K562 (cell line): ENCODE measurements at regions not wholly inside any gene's neighbourhood (a gene's known extent, or its start where the extent isn't known, plus 50 kb on each side); places are given as distances from the start of the nearest gene placed in this dataset.

Experiments used
- CBFA2T2 ChIP-seq: fragments of 450-650 bp; conservative IDR thresholded peaks from 2 replicates; pipeline ENCODE4 v1.6.1; 2017; ENCODE audit warnings: mild to moderate bottlenecking
- CBX3 ChIP-seq, 2 experiments: IDR thresholded peaks; 1 replicate in 1 of 2; 2 replicates in 1 of 2; pipeline ENCODE4 v1.6.1; 2012; ENCODE audit warnings: inconsistent platforms in 2 of 2, low read length in 2 of 2, borderline replicate concordance in 1 of 2, control low read depth in 1 of 2
- ETV6 ChIP-seq, 3 experiments: fragments of 150-350 bp in 1 of 3; sonication (generic) in 1 of 3; formaldehyde crosslinking in 1 of 3; IDR thresholded peaks; 2 replicates each; pipeline versions ENCODE4 v1.6.1 to v1.8.0; 2014 to 2022; ENCODE audit warnings: borderline replicate concordance in 2 of 3, low read depth in 2 of 3, antibody characterized with exemption in 1 of 3, low read length in 1 of 3, mild to moderate bottlenecking in 1 of 3, missing genetic modification reagents in 1 of 3
- EZH2 ChIP-seq: IDR thresholded peaks from 2 replicates; pipeline ENCODE4 v1.6.1; 2012; ENCODE audit warnings: low read depth, mild to moderate bottlenecking, inconsistent platforms, low read length, borderline replicate concordance
- GMEB1 ChIP-seq: fragments of 250-450 bp; sonication (Bioruptor Pico); IDR thresholded peaks from 2 replicates; pipeline ENCODE4 v1.4.0; 2020; ENCODE audit warnings: mild to moderate bottlenecking
- HINFP ChIP-seq: fragments of 450-650 bp; conservative IDR thresholded peaks from 2 replicates; pipeline ENCODE4 v1.6.1; 2016; ENCODE audit warnings: missing genetic modification characterization, low read depth, mild to moderate bottlenecking, control low read depth, missing compliant biosample characterization
- KAT7 ChIP-seq: sonication (generic); formaldehyde crosslinking; IDR thresholded peaks from 2 replicates; pipeline ENCODE4 v1.8.0; 2022; ENCODE audit warnings: missing genetic modification reagents, mild to moderate bottlenecking, borderline replicate concordance
- KAT8 ChIP-seq: fragments of 450-650 bp; IDR thresholded peaks from 2 replicates; pipeline ENCODE4 v1.6.1; 2016; ENCODE audit warnings: low read depth, mild to moderate bottlenecking
- KDM4B ChIP-seq, 2 experiments: fragments of 450-650 bp in 1 of 2; sonication (generic) in 1 of 2; IDR thresholded peaks; 2 replicates each; pipeline ENCODE4 v1.6.1; 2016 to 2017; ENCODE audit warnings: borderline replicate concordance in 2 of 2, antibody characterized with exemption in 1 of 2, low read depth in 1 of 2, mild to moderate bottlenecking in 1 of 2
- MAFG ChIP-seq: fragments of 450-650 bp; conservative IDR thresholded peaks from 2 replicates; pipeline ENCODE4 v1.6.1; 2016; ENCODE audit warnings: missing genetic modification characterization, missing compliant biosample characterization
- NEUROD1 ChIP-seq: fragments of 150-350 bp; IDR thresholded peaks from 2 replicates; pipeline ENCODE4 v1.6.1; 2014; ENCODE audit warnings: borderline replicate concordance, low read length, low read depth; ENCODE audit not compliant: partially characterized antibody
- NFYB ChIP-seq: IDR thresholded peaks from 2 replicates; pipeline ENCODE4 v1.6.1; 2011; ENCODE audit warnings: mild to moderate bottlenecking, moderate library complexity; ENCODE audit not compliant: insufficient read length; ENCODE audit errors: extremely low read depth
- NR1H2 ChIP-seq: sonication (generic); formaldehyde crosslinking; IDR thresholded peaks from 2 replicates; pipeline ENCODE4 v1.4.0; 2020; ENCODE audit warnings: mild to moderate bottlenecking, missing genetic modification reagents
- OTX1 ChIP-seq: fragments of 450-650 bp; formaldehyde crosslinking; IDR thresholded peaks from 2 replicates; pipeline ENCODE4 v1.4.0; 2022; ENCODE audit warnings: mild to moderate bottlenecking
- POLR2AphosphoS2 ChIP-seq: IDR thresholded peaks from 2 replicates; pipeline ENCODE4 v1.6.1; 2012; ENCODE audit warnings: low read length, improper control_type of control experiment
- POLR2B ChIP-seq: fragments of 450-650 bp; IDR thresholded peaks from 2 replicates; pipeline ENCODE4 v1.6.1; 2018; ENCODE audit warnings: low read depth; ENCODE audit not compliant: partially characterized antibody
- RFX1 ChIP-seq: fragments of 450-650 bp; IDR thresholded peaks from 2 replicates; pipeline ENCODE4 v1.6.1; 2016; ENCODE audit warnings: mild to moderate bottlenecking, moderate library complexity
- SNRNP70 ChIP-seq: fragments of 200-400 bp; formaldehyde crosslinking; optimal IDR thresholded peaks from 2 replicates; pipeline ENCODE3; 2017; ENCODE audit warnings: low read depth, low read length
- SREBF2 ChIP-seq: sonication (generic); formaldehyde crosslinking; IDR thresholded peaks from 2 replicates; pipeline ENCODE4 v1.4.0; 2020; ENCODE audit warnings: mild to moderate bottlenecking, missing genetic modification reagents
- TAF1 ChIP-seq: IDR thresholded peaks from 2 replicates; pipeline ENCODE4 v1.6.1; 2011; ENCODE audit warnings: mild to moderate bottlenecking, low read length, moderate library complexity; ENCODE audit not compliant: insufficient read depth, control insufficient read depth, severe bottlenecking; ENCODE audit errors: extremely low read depth
- TOE1 ChIP-seq, 2 experiments: fragments of 450-650 bp in 1 of 2; sonication (generic) in 1 of 2; formaldehyde crosslinking in 1 of 2; IDR thresholded peaks; 2 replicates each; pipeline versions ENCODE4 v1.7.1 to v1.8.0; 2016 to 2022; ENCODE audit warnings: borderline replicate concordance in 2 of 2, mild to moderate bottlenecking in 2 of 2, antibody characterized with exemption in 1 of 2, inconsistent platforms in 1 of 2, low read depth in 1 of 2, missing genetic modification reagents in 1 of 2, moderate library complexity in 1 of 2
- ZNF324 ChIP-seq: fragments of 250-450 bp; sonication (Bioruptor Pico); IDR thresholded peaks from 2 replicates; pipeline ENCODE4 v1.4.0; 2020; ENCODE audit warnings: mild to moderate bottlenecking
- ZNF512 ChIP-seq: IDR thresholded peaks from 2 replicates; pipeline ENCODE4 v1.6.1; 2016; ENCODE audit warnings: missing genetic modification characterization, missing compliant biosample characterization
- ZNF695 ChIP-seq: fragments of 450-650 bp; formaldehyde crosslinking; IDR thresholded peaks from 2 replicates; pipeline ENCODE4 v1.4.0; 2020; ENCODE audit warnings: mild to moderate bottlenecking, moderate library complexity
- ZNF79 ChIP-seq: fragments of 250-450 bp; sonication (Bioruptor Pico); IDR thresholded peaks from 2 replicates; pipeline ENCODE4 v1.4.0; 2020; ENCODE audit warnings: low read depth, mild to moderate bottlenecking, moderate library complexity

DNA sequence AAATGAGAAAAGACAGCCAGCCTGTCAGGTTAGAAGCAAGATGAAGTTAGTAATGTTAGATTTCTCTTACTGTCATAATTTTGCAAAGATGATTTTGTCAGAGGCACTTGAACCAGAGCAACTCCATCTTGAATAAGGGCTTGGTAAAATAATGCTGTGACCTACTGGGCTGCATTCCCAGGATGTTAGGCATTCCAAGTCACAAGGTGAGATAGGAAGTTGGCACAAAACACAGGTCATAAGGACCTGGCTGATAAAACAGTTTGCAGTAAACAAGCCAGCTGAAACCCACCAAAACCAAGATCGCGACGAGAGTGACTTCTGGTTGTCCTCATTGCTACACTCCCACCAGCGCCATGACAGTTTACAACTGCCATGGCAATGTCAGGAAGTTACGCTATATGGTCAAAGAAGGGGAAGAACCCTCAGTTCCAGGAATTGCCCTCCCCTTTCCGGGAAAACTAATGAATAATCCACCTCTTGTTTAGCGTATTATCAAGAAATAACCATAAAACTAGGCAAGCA is 1313.5 kb upstream of the TMEM132C start (continued):
- TF ChIP-seq TAF1 (no peak), POLR2AphosphoS2 (no peak), RFX1 (peak; percentile 80), NEUROD1 (no peak), TOE1 (IDR thresholded peaks at IDR 0.05; ENCODE audit: borderline replicate concordance) (no peak), TOE1 (CRISPR knock-in tag; IDR thresholded peaks at IDR 0.05; ENCODE audit: borderline replicate concordance, low read depth) (no peak), ZNF79 (CRISPR knock-in tag) (peak; percentile 88), KAT8 (no peak), CBX3 (IDR thresholded peaks at IDR 0.05; ENCODE audit: borderline replicate concordance in 1 of 2, low read length in 2 of 2) (no peak), KAT7 (no peak), HINFP (tag) (peak; percentile 84), ZNF512 (tag) (no peak), SNRNP70 (no peak), ZNF324 (CRISPR knock-in tag) (no peak), MAFG (tag) (peak; percentile 32), EZH2 (no peak), NFYB (no peak), ETV6 (IDR thresholded peaks at IDR 0.05; ENCODE audit: borderline replicate concordance in 1 of 2, low read depth in 2 of 2, low read length in 1 of 2) (no peak), ETV6 (CRISPR knock-in tag; IDR thresholded peaks at IDR 0.05; ENCODE audit: borderline replicate concordance) (no peak), CBFA2T2 (no peak), ZNF695 (CRISPR knock-in tag) (no peak), NR1H2 (CRISPR knock-in tag) (no peak), KDM4B (IDR thresholded peaks at IDR 0.05; ENCODE audit: borderline replicate concordance in 2 of 2, low read depth in 1 of 2) (no peak), SREBF2 (CRISPR knock-in tag) (no peak), POLR2B (no peak), GMEB1 (CRISPR knock-in tag) (peak; percentile 63), OTX1 (CRISPR knock-in tag) (no peak)
